Muscle of back (tissue), 3 donors: ENCODE measurements at regions not wholly inside any gene's neighbourhood (a gene's known extent, or its start where the extent isn't known, plus 50 kb on each side); places are given as distances from the start of the nearest gene placed in this dataset.
"Not testable (repeated sequence)": the region's sequence is repeated elsewhere in the genome, so short reads cannot be mapped to it uniquely, and the experiment has no call there.

Source experiments
- DNase-seq, 3 donors: peaks; one replicate each; pipeline versions ENCODE4 v3.0.0 to v3.0.0-alpha.2; 2013

DNA sequence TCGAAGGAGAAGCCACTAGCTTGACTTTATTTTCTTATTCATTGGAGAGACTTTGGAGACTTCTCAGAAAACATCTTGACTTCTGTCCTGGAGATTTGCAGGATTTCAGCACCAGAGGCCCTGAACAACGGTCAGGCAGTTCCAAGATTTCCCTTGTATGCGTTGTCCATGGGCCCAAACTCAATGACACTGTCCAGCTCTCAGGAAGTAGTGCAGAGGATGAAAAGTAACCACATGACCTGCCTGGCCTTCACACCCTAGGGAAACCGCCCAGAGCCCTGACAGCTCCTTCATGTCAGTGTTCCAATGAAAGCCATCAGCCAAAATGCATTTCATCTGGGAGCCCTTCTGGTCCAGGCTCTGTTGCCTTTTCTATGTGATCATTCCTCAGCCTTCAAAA is 214.1 kb downstream of the BLID start:
- DNase-seq: peak in 1 of 3 donors; percentile 29

DNA sequence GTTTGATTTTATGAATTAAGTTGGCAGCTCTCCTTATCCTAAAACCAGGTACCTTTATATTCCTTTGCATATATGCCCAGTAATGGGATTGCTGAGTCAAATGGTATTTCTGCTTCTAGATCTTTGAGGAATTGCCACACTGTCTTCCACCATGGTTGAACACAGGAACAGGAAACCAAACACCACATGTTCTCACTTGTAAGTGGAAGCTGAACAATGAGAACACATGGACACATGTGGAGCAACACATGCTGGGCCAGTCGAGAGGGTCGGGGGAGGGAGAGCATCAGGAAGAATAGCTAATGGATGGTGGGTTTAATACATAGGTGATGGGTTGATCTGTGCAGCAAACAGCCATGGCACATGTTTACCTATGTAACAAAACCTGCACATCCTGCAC is 214.6 kb downstream of the BLID start:
- DNase-seq: not testable (repeated sequence)

DNA sequence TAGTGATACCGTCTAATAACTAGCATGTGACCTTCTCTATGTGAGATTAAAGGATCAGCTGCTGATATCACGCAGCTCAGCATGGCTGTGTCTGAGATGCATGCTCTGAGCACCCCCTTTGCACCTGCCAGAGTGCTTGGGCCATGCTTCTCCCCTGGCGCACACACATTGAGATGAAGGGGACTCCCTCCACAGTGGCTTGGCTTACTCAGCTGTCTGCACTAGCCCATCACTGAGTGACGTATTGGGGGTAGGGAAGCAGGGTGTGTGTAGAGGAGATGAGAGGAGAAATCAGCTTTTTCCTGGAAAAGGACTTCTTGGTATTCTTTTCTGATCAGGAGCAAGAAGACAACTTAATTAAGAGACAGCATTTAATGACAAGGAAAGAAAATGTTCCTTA is 216.5 kb downstream of the BLID start:
- no peak for DNase-seq

- DNase-seq: no peak
Measured at GRCh38 chr11:121898903-121899302, 217.1 kb downstream of the BLID start.

- DNase-seq: peak in 2 of 3 donors; percentile 22 to 64
Measured at GRCh38 chr11:121895919-121896318, 220.1 kb downstream of the BLID start.

DNA sequence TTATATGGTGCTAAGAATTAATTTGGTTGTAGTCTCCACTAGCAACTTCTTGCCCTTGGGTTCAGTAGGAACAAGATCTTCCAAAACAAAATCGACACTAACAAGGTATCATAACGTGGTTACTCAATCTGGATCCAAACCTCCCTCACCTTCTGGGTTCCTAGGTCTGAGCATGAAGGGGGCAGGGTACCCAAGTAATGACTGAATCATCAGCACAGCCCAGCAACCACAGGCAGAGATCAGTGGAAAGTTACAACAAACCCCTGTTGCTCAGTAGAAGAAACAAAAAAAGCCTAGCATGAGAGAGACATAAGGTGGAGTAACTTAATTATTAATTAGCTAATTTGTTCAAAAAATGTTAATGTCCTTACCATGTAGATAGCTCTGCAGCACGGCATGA is 221.4 kb downstream of the BLID start:
- DNase-seq: no peak

DNA sequence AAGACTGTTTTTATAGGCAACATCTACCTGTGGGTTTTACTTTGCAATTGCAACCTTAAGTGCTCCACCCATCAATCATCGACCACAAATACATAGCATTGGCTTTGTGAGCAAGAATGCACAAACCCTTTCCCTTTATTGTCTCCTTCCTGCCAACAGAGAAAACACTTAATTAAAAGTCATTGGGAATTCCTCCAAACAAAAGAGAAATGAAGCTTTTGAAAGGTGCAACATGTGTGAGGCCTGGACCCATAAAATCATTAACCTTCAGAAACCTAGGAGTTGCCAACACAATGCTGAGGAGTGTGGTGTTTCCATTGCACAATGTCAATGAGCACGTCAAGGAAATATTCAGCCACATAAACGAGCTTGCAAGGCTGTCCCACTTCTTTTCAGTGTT is 223.2 kb downstream of the BLID start:
- no peak for DNase-seq

DNA sequence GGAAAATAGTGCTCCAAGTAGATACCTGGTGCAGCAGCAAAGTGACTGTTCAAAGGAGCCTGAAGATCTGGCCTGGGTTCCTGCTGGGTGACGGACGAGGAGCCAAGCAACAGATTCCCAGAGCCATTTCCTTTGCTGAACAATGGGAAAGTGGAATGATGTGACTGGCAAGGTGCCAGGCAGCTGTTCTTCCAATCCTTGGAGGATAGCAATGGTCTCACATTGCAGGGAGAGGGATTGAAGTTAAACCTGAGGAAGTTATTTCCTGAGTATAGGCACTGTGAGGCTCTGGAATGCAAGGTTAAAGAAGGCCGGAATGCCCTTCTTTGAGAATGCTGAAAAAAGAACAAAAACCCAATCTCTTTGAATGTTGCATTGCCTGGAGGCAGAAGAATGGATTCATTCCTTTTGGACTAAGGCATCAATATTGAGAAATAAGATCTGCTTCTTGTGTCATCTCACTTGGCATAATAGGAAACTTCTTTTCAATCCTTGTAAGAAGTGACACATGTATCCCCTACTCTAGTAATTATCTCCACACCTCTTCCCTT is 223.8 kb downstream of the BLID start:
- peak; percentile 69 to 88 (median 76) for DNase-seq

GRCh38 chr11:121890946-121891515 is 225.0 kb downstream of the BLID start:
- DNase-seq: peak in 1 of 3 donors; percentile 49

- DNase-seq: peak in 2 of 3 donors; percentile 29 to 91
Measured at GRCh38 chr11:121890377-121890776, 225.6 kb downstream of the BLID start.

DNA sequence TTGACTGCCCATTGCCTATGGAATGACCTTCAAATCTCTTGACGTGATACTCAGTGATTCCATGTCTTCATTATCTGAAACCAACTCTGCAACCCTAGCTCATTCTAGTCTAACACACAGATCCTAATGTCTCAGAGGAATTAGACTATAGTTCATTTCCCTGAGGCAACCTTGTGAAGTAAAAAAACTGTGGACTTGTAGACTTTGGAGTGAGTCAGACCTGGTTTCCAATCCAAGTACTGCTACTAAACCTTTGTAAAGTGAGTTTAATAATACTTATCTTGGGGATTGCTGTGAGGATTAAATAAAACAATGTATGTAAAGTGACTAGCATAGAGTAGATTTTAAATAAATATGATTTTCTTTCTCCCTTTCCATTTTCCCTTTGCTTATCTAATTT is 226.1 kb downstream of the BLID start:
- no peak for DNase-seq

DNA sequence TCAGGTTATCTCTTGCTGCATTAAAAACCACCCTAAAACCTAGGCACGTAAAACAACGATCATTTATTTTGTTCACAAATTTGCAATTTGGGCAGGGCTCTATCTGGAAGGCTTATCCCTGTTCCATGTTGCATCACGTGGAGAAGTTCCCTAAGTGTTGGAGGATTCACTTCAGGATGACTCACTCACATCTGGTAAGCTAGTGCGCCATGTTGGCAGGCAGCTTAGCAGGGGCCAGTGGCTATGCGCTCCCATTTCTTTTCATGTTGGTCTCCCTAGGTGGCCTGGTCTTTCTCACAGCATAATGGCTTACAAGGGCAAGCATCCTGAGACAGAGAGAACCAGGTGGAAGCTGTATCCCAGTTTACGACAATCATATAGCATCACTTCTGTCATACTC is 226.8 kb downstream of the BLID start:
- no peak for DNase-seq

DNA sequence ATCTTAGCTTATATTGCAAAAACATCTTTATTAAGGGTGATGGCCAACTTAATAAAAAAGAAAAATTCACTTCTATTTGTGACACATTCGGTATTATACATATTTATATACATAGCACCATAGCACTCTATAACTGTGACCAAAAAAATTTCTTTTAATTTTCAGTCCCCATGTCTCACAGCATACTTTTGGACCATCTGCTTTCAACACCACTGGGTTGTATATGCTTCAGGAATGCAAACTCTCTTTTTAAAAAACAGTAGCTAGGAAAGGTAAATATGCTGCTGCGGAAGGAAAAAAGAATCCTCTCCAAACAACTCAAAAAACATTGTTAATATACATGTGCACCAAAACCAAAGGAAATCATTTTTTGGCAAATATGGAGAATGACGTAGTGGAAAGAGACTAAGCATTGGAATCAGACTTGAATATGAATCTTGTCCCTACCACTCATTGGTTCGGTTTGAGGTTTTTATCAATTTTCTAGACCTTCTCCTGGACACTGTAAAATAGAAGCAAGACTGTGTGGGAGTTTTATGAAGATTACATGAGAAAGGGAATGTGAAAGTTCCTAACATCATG is 227.9 kb downstream of the BLID start:
- DNase-seq: peak in 1 of 3 donors; percentile 52

DNA sequence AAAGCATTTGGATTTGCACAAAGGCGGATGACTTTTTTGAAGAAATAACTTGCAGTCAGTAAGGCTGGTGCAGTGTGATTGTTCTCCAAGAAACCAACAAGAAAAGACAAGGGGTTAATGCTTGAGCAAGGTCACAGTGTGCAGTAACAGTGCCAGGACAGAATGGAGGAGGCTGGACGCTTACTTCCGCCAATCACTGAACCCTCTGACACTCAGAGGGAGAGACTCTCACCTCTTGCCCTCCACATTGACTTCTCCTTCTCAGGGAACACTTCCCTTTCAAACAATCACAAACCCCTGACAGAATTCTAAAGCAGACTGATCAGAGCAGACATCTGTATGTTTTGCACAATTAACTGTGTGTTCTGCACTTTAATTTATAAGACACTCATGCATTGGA is 228.4 kb downstream of the BLID start:
- DNase-seq: no peak

DNA sequence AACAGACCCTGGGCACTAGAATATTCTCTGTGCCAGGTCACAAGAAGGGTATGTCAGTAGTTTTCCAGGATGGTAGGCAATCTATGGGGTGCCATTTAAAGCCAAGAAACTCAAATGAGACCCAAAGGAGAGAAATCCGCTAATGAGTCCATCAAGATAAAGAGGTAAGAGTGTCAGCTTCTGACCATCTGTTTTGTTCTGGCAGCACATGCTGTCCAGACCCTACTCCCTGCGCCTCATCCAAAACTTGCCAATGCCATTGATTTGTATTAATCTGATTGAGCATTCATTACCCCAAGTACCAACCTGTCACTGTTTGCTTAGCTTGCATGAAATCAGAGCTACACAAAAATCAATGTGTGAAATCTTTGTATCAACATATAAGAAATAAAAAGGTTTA is 229.0 kb downstream of the BLID start:
- DNase-seq: no peak

GRCh38 chr11:121886005-121886734 is 229.8 kb downstream of the BLID start:
- DNase-seq: peak; percentile 41 to 86 (median 78)

DNA sequence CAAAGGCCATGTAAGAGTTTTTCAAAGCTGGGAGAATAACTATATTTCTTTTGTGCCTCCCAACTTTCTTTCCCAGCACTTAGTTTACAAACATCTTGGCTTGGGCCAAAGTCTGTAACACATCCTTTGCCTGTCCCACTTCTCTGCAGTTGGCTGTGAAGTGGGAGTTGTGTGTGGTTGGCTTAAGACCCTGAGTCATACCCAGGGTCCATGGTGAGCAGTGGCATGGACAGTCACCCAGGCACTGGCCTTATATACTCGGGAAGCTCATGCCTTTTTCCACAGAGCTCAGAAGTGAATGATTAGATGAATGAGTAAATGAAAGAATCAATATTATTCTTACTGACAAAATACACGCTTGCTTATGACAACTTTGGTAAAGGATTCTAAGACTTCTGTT is 231.4 kb downstream of the BLID start:
- DNase-seq: no peak

- DNase-seq: no peak
Measured at GRCh38 chr11:121881806-121882205, 234.2 kb downstream of the BLID start.

DNA sequence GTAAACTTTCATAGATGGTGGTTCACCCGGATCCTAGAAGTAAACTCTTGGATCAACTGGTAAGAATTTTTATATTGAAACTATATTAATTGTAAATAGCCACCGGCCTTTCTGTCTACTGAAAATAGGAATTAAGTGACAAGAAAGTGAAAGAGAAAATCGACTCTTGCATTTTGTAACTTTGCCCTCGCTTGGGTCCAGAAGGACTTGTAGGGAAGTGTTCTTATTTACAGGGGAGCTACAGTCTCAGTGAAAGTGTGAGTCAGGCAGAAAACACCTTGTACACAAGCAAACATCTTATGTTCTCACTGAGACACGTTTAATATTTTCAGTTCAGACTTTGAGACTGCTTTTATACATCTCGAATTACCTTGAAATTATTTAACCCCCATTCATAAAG is 238.9 kb downstream of the BLID start:
- no peak for DNase-seq

DNA sequence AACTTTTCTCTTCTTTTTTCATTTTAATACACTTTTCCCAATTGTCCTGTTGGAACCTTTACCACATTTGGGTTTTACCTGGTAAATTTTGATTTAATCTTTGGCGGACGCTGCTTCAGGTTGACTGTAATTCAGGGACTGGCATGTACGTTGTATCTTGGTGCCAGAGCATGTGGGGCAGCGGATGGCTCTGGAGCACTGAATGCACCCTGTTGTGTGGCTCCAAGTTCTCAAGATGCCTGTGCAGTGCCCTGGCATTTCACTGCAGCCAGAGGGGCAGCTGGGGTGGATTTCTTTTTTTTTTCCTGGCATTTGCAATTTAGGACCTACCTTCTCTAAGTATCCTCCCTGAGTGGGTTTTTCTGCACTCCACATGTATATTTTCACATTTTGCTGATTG is 242.2 kb downstream of the BLID start:
- DNase-seq: no peak

GRCh38 chr11:121872356-121872755 is 243.7 kb downstream of the BLID start:
- DNase-seq: no peak

- peak in 1 of 3 donors; percentile 28 for DNase-seq
Measured at GRCh38 chr11:121870206-121871045, 245.6 kb downstream of the BLID start.
